H9 (cell line): ENCODE measurements at regions not wholly inside any gene's neighbourhood (a gene's known extent, or its start where the extent isn't known, plus 50 kb on each side); places are given as distances from the start of the nearest gene placed in this dataset.

ENCODE experiments used
- DNase-seq: peaks from one replicate; pipeline ENCODE4 v3.0.0-alpha.2; 2017
- H2AFZ ChIP-seq: one replicate; pipeline ENCODE4 v1.6.1; 2013; ENCODE audit warnings: mild to moderate bottlenecking, low read length, control low read depth, moderate library complexity
- H2AK5ac ChIP-seq: 2 replicates; pipeline ENCODE4 v1.6.1; 2013; ENCODE audit warnings: low read length, control low read depth, mixed read lengths; ENCODE audit not compliant: insufficient read length
- H2BK120ac ChIP-seq: one replicate; pipeline ENCODE4 v1.6.1; 2013; ENCODE audit warnings: low read depth, mild to moderate bottlenecking, low read length, control low read depth, inconsistent platforms; ENCODE audit not compliant: poor library complexity, severe bottlenecking
- H2BK12ac ChIP-seq: 2 replicates; pipeline ENCODE4 v1.6.1; 2013; ENCODE audit warnings: low read length, control low read depth, mixed read lengths, low read depth; ENCODE audit not compliant: insufficient read length
- H2BK15ac ChIP-seq: 2 replicates; pipeline ENCODE4 v1.6.1; 2013; ENCODE audit warnings: low read depth, low read length, control low read depth
- H2BK20ac ChIP-seq: one replicate; pipeline ENCODE4 v1.6.1; 2013; ENCODE audit warnings: low read depth, mild to moderate bottlenecking, low read length, control low read depth, inconsistent platforms; ENCODE audit not compliant: poor library complexity, severe bottlenecking
- H2BK5ac ChIP-seq: 2 replicates; pipeline ENCODE4 v1.6.1; 2013; ENCODE audit warnings: low read length, control low read depth, mixed read lengths; ENCODE audit not compliant: insufficient read length
- H3K14ac ChIP-seq: 2 replicates; pipeline ENCODE4 v1.6.1; 2013; ENCODE audit warnings: low read length, control low read depth; ENCODE audit not compliant: insufficient read depth
- H3K18ac ChIP-seq: 2 replicates; pipeline ENCODE4 v1.6.1; 2013; ENCODE audit warnings: low read depth, mild to moderate bottlenecking, mixed read lengths, low read length, control low read depth; ENCODE audit not compliant: insufficient read length
- H3K23ac ChIP-seq: 2 replicates; pipeline ENCODE4 v1.6.1; 2013; ENCODE audit warnings: low read length, control low read depth, mixed read lengths, low read depth; ENCODE audit not compliant: insufficient read length
- H3K23me2 ChIP-seq: 2 replicates; pipeline ENCODE4 v1.6.1; 2013; ENCODE audit warnings: low read depth, mild to moderate bottlenecking, mixed read lengths, low read length, control low read depth; ENCODE audit not compliant: insufficient read length, poor library complexity, severe bottlenecking
- H3K27ac ChIP-seq: 2 replicates; pipeline ENCODE4 v1.5.1; 2013; ENCODE audit warnings: low read length, control low read depth, mixed read lengths, low read depth; ENCODE audit not compliant: insufficient read length
- H3K27me3 ChIP-seq: 2 replicates; pipeline ENCODE4 v1.6.1; 2013; ENCODE audit warnings: low read length, control low read depth, inconsistent platforms; ENCODE audit not compliant: insufficient read depth
- H3K4ac ChIP-seq: 2 replicates; pipeline ENCODE4 v1.6.1; 2013; ENCODE audit warnings: low read depth, mild to moderate bottlenecking, control low read depth, inconsistent platforms, low read length, moderate library complexity
- H3K4me1 ChIP-seq: 2 replicates; pipeline ENCODE4 v1.6.1; 2013; ENCODE audit warnings: low read length, control low read depth, inconsistent platforms; ENCODE audit not compliant: insufficient read depth
- H3K4me2 ChIP-seq: 2 replicates; pipeline ENCODE4 v1.6.1; 2013; ENCODE audit warnings: low read length, control low read depth, mixed read lengths; ENCODE audit not compliant: insufficient read length, insufficient read depth
- H3K56ac ChIP-seq: 2 replicates; pipeline ENCODE4 v1.6.1; 2013; ENCODE audit warnings: low read depth, mild to moderate bottlenecking, mixed read lengths, low read length, control low read depth; ENCODE audit not compliant: insufficient read length
- H3K79me1 ChIP-seq: 2 replicates; pipeline ENCODE4 v1.6.1; 2013; ENCODE audit warnings: low read depth, mild to moderate bottlenecking, moderate library complexity, low read length, control low read depth, inconsistent platforms; ENCODE audit not compliant: insufficient read depth, poor library complexity, severe bottlenecking
- H3K79me2 ChIP-seq: 2 replicates; pipeline ENCODE4 v1.6.1; 2013; ENCODE audit warnings: low read length, control low read depth, inconsistent platforms; ENCODE audit not compliant: insufficient read depth
- H3K9ac ChIP-seq: 2 replicates; pipeline ENCODE4 v1.6.1; 2013; ENCODE audit warnings: low read length, control low read depth, mixed read lengths; ENCODE audit not compliant: insufficient read length; ENCODE audit errors: extremely low read depth
- H3K9me3 ChIP-seq: one replicate; pipeline ENCODE4 v1.6.1; 2013; ENCODE audit warnings: low read depth, low read length, inconsistent platforms; ENCODE audit not compliant: control insufficient read depth
- H3T11ph ChIP-seq: one replicate; pipeline ENCODE4 v1.6.1; 2013; ENCODE audit warnings: mild to moderate bottlenecking, low read length, control low read depth, inconsistent platforms
- H4K20me1 ChIP-seq: one replicate; pipeline ENCODE4 v1.6.1; 2013; ENCODE audit not compliant: control insufficient read depth, insufficient read length, insufficient read depth
- H4K5ac ChIP-seq: 2 replicates; pipeline ENCODE4 v1.6.1; 2013; ENCODE audit warnings: low read depth, mild to moderate bottlenecking, mixed read lengths, low read length, control low read depth; ENCODE audit not compliant: insufficient read length
- H4K8ac ChIP-seq: replicated peaks from 2 replicates; pipeline ENCODE4 v1.6.1; 2013; ENCODE audit warnings: low read length, control low read depth, mixed read lengths, low read depth; ENCODE audit not compliant: insufficient read length
- H4K91ac ChIP-seq: 2 replicates; pipeline ENCODE4 v1.6.1; 2013; ENCODE audit warnings: low read depth, mild to moderate bottlenecking, moderate library complexity, mixed read lengths, low read length, control low read depth; ENCODE audit not compliant: insufficient read length
- H3K27ac Mint-ChIP-seq, 3 experiments: 2 replicates in 2 of 3; 3 replicates in 1 of 3; pipeline ENCODE4 v1.8.0; 2020 to 2021; ENCODE audit warnings: mixed read lengths in 3 of 3, mild to moderate bottlenecking in 1 of 3, moderate library complexity in 1 of 3
- H3K27me3 Mint-ChIP-seq: 2 replicates; pipeline ENCODE4 v1.8.0; 2021; ENCODE audit warnings: low read depth, mild to moderate bottlenecking, moderate library complexity, mixed read lengths
- H3K36me3 Mint-ChIP-seq, 3 experiments: 2 replicates in 2 of 3; 3 replicates in 1 of 3; pipeline ENCODE4 v1.8.0; 2020 to 2021; ENCODE audit warnings: low read depth in 3 of 3, mixed read lengths in 3 of 3; ENCODE audit not compliant: insufficient read depth in 1 of 3
- H3K4me1 Mint-ChIP-seq, 2 experiments: 2 replicates each; pipeline ENCODE4 v1.8.0; 2020; ENCODE audit warnings: mixed read lengths in 2 of 2
- H3K4me3 Mint-ChIP-seq, 2 experiments: 2 replicates in 1 of 2; 3 replicates in 1 of 2; pipeline ENCODE4 v1.8.0; 2020 to 2021; ENCODE audit warnings: mild to moderate bottlenecking in 2 of 2, mixed read lengths in 2 of 2, moderate library complexity in 1 of 2
- H3K9me3 Mint-ChIP-seq, 2 experiments: 2 replicates in 1 of 2; 3 replicates in 1 of 2; pipeline ENCODE4 v1.8.0; 2020; ENCODE audit warnings: mild to moderate bottlenecking in 2 of 2, mixed read lengths in 2 of 2, moderate library complexity in 1 of 2
- WGBS: extraction: QIAGEN DNeasy Blood & Tissue Kit; methylation state at CpG from one replicate; pipeline ENCODE4 v1.1.7; 2013; ENCODE audit warnings: missing lambda C conversion rate, low lambda C conversion rate, mixed read lengths; ENCODE audit not compliant: insufficient read length; ENCODE audit errors: extremely low coverage; 5-methylcytosine and 5-hydroxymethylcytosine counted together
- TF ChIP-seq, protein P1 (sequence below): fragments of 200-600 bp; sonication (generic); conservative IDR thresholded peaks from 3 replicates; pipeline ENCODE4 v1.8.0; 2021; ENCODE audit warnings: antibody characterized with exemption, mild to moderate bottlenecking

- no peaks in the 10 kb centered on the region for H3K9me3 ChIP-seq
- no peak overlapping the region for H2BK12ac ChIP-seq
- H2BK15ac ChIP-seq, result no peak overlapping the region
- no peak for DNase-seq
- no peak overlapping the region for H3K14ac ChIP-seq
- no peak overlapping the region for H3T11ph ChIP-seq
- H3K23ac ChIP-seq, result no peak overlapping the region
- H3K27ac ChIP-seq, result no peak overlapping the region
- H3K9ac ChIP-seq, result no peak overlapping the region
- H4K5ac ChIP-seq, result no peak overlapping the region
- Mint-ChIP-seq H3K36me3 (no peaks in the 10 kb centered on the region; a peak in 1 of 7 replicates), H3K4me1 (peaks cover 8% of the 10 kb centered on the region in 2 experiments; a peak in 2 of 4 replicates), H3K27me3 (peaks cover 4% of the 10 kb centered on the region), H3K27ac (no peak overlapping the region), H3K4me3 (no peak overlapping the region), H3K9me3 (no peaks in the 10 kb centered on the region; a peak in 1 of 5 replicates)
- H3K79me2 ChIP-seq, result no peaks in the 10 kb centered on the region
- H4K20me1 ChIP-seq, result no peaks in the 10 kb centered on the region
- H3K23me2 ChIP-seq, result no peaks in the 10 kb centered on the region
- no peak overlapping the region for H4K8ac ChIP-seq
- H3K4me1 ChIP-seq, result no peaks in the 10 kb centered on the region
- H3K4me2 ChIP-seq, result no peak overlapping the region
- no peak overlapping the region for H3K56ac ChIP-seq
- no peak overlapping the region for H2BK5ac ChIP-seq
- no peak overlapping the region for H3K18ac ChIP-seq
- TF ChIP-seq, protein P1, sequence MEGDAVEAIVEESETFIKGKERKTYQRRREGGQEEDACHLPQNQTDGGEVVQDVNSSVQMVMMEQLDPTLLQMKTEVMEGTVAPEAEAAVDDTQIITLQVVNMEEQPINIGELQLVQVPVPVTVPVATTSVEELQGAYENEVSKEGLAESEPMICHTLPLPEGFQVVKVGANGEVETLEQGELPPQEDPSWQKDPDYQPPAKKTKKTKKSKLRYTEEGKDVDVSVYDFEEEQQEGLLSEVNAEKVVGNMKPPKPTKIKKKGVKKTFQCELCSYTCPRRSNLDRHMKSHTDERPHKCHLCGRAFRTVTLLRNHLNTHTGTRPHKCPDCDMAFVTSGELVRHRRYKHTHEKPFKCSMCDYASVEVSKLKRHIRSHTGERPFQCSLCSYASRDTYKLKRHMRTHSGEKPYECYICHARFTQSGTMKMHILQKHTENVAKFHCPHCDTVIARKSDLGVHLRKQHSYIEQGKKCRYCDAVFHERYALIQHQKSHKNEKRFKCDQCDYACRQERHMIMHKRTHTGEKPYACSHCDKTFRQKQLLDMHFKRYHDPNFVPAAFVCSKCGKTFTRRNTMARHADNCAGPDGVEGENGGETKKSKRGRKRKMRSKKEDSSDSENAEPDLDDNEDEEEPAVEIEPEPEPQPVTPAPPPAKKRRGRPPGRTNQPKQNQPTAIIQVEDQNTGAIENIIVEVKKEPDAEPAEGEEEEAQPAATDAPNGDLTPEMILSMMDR, result no peak
- H3K27me3 ChIP-seq, result no peaks in the 10 kb centered on the region
- no peak overlapping the region for H2BK120ac ChIP-seq
- H2AFZ ChIP-seq, result no peak overlapping the region
- H3K79me1 ChIP-seq, result no peaks in the 10 kb centered on the region
- H2AK5ac ChIP-seq, result no peak overlapping the region
- WGBS, result no CpG with 5 or more reads among the region's 7 CpGs
- no peak overlapping the region for H3K4ac ChIP-seq
- no peak overlapping the region for H2BK20ac ChIP-seq
- no peak overlapping the region for H4K91ac ChIP-seq
Measured at GRCh38 chr5:2611659-2612058, 139.8 kb downstream of the IRX2 start.
